IMR-90 (cell line): ENCODE measurements at regions not wholly inside any gene's neighbourhood (a gene's known extent, or its start where the extent isn't known, plus 50 kb on each side); places are given as distances from the start of the nearest gene placed in this dataset.

Experiments used
- ATAC-seq: fragments of 200-7000 bp; cut with Tn5 transposase; 2 replicates; pipeline ENCODE4 v1.9.1; 2020; ENCODE audit warnings: low read depth, mild to moderate bottlenecking, moderate library complexity
- BruUV-seq: library from RNA; stranded (reverse); fragments of 400-500 nt; replicated peaks from 2 replicates; lab custom pipeline; 2021; lab: Mats Ljungman, UMichigan
- CTCF ChIA-PET: fragments of 300-600 bp; formaldehyde crosslinking; extraction: SDS; loops from one replicate; lab custom pipeline; 2021; ENCODE audit warnings: antibody characterized with exemption; lab: Yijun Ruan, JAX
- POLR2A ChIA-PET: fragments of 300-600 bp; sonication (Branson Sonifier 250); formaldehyde crosslinking; loops from one replicate; lab custom pipeline; 2022; ENCODE audit warnings: antibody characterized with exemption; ENCODE audit not compliant: unreplicated experiment; lab: Charles Lee
- DNase-seq: peaks from one replicate; pipeline ENCODE4 v3.0.0; 2013
- H2AFZ ChIP-seq: replicated peaks from 2 replicates; pipeline ENCODE3; 2013; ENCODE audit warnings: low read length, mild to moderate bottlenecking; ENCODE audit not compliant: poor library complexity
- H2AK5ac ChIP-seq: 2 replicates; pipeline ENCODE4 v1.6.1; 2013; ENCODE audit warnings: low read depth, low read length, inconsistent platforms
- H2AK9ac ChIP-seq: replicated peaks from 2 replicates; pipeline ENCODE3; 2013; ENCODE audit warnings: mild to moderate bottlenecking, low read depth, low read length, moderate library complexity; ENCODE audit not compliant: poor library complexity
- H2BK120ac ChIP-seq: 2 replicates; pipeline ENCODE4 v1.6.1; 2013; ENCODE audit warnings: low read depth, low read length, inconsistent platforms
- H2BK15ac ChIP-seq: 3 replicates; pipeline ENCODE4 v1.6.1; 2013; ENCODE audit warnings: low read depth, low read length, inconsistent platforms
- H2BK20ac ChIP-seq: 2 replicates; pipeline ENCODE4 v1.6.1; 2013; ENCODE audit warnings: low read depth, mild to moderate bottlenecking, inconsistent platforms, low read length, moderate library complexity
- H2BK5ac ChIP-seq: 2 replicates; pipeline ENCODE4 v1.6.1; 2013; ENCODE audit warnings: mild to moderate bottlenecking, low read depth, low read length, inconsistent platforms; ENCODE audit not compliant: poor library complexity, severe bottlenecking
- H3K14ac ChIP-seq: replicated peaks from 2 replicates; pipeline ENCODE4 v1.6.1; 2013; ENCODE audit warnings: low read depth, low read length, inconsistent platforms
- H3K18ac ChIP-seq: 2 replicates; pipeline ENCODE4 v1.6.1; 2013; ENCODE audit warnings: low read depth, low read length, control low read depth
- H3K23ac ChIP-seq: 2 replicates; pipeline ENCODE4 v1.6.1; 2013; ENCODE audit warnings: low read depth, low read length, inconsistent platforms
- H3K27ac ChIP-seq: 2 replicates; pipeline ENCODE4 v1.5.1; 2013; ENCODE audit warnings: mild to moderate bottlenecking, control low read depth, low read length; ENCODE audit not compliant: insufficient read depth
- H3K27me3 ChIP-seq: 2 replicates; pipeline ENCODE4 v1.6.1; 2013; ENCODE audit warnings: low read length; ENCODE audit not compliant: control insufficient read depth, insufficient read depth
- H3K36me3 ChIP-seq: 2 replicates; pipeline ENCODE4 v1.6.1; 2013; ENCODE audit warnings: low read length, mixed read lengths; ENCODE audit not compliant: control insufficient read depth, insufficient read depth
- H3K4ac ChIP-seq: 2 replicates; pipeline ENCODE4 v1.6.1; 2013; ENCODE audit warnings: low read depth, low read length, inconsistent platforms
- H3K4me1 ChIP-seq: 2 replicates; pipeline ENCODE4 v1.6.1; 2013; ENCODE audit warnings: low read length, mixed read lengths; ENCODE audit not compliant: control insufficient read depth, insufficient read depth
- H3K4me2 ChIP-seq: 2 replicates; pipeline ENCODE4 v1.6.1; 2013; ENCODE audit warnings: low read depth, mild to moderate bottlenecking, control low read depth, low read length, moderate library complexity
- H3K4me3 ChIP-seq: 2 replicates; pipeline ENCODE4 v1.5.1; 2013; ENCODE audit warnings: low read depth, mild to moderate bottlenecking, control low read depth, low read length, moderate library complexity; ENCODE audit not compliant: insufficient read depth
- H3K56ac ChIP-seq: 2 replicates; pipeline ENCODE4 v1.6.1; 2013; ENCODE audit warnings: low read length, inconsistent platforms; ENCODE audit not compliant: insufficient read depth; ENCODE audit errors: extremely low read depth
- H3K79me1 ChIP-seq, 2 experiments: 2 replicates each; pipeline ENCODE4 v1.6.1; 2013; ENCODE audit warnings: low read length in 2 of 2, inconsistent platforms in 1 of 2, low read depth in 1 of 2
- H3K9ac ChIP-seq: 2 replicates; pipeline ENCODE4 v1.6.1; 2013; ENCODE audit warnings: low read depth, low read length, control low read depth
- H3K9me1 ChIP-seq: 2 replicates; pipeline ENCODE4 v1.6.1; 2013; ENCODE audit warnings: low read length, inconsistent platforms; ENCODE audit not compliant: insufficient read depth
- H3K9me3 ChIP-seq: 2 replicates; pipeline ENCODE4 v1.6.1; 2013; ENCODE audit warnings: low read length; ENCODE audit not compliant: control insufficient read depth, insufficient read depth
- H4K20me1 ChIP-seq: 2 replicates; pipeline ENCODE4 v1.6.1; 2013; ENCODE audit warnings: low read length, inconsistent platforms; ENCODE audit not compliant: insufficient read depth
- H4K5ac ChIP-seq: 2 replicates; pipeline ENCODE4 v1.6.1; 2013; ENCODE audit warnings: mild to moderate bottlenecking, low read depth, low read length, control low read depth
- H4K8ac ChIP-seq, 2 experiments: 2 replicates each; pipeline ENCODE4 v1.6.1; 2013; ENCODE audit warnings: low read depth in 2 of 2, low read length in 2 of 2, control low read depth in 1 of 2, inconsistent platforms in 1 of 2
- H4K91ac ChIP-seq: 2 replicates; pipeline ENCODE4 v1.6.1; 2013; ENCODE audit warnings: low read depth, low read length, inconsistent platforms; ENCODE audit not compliant: insufficient read depth
- CTCF ChIP-seq: conservative IDR thresholded peaks from 2 replicates; pipeline ENCODE4 v1.5.1; 2012; ENCODE audit warnings: mild to moderate bottlenecking, low read depth, low read length, improper control_type of control experiment
- FOS ChIP-seq: fragments of 150-350 bp; IDR thresholded peaks from 2 replicates; pipeline ENCODE4 v1.6.1; 2016; ENCODE audit warnings: low read depth, low read length
- MXI1 ChIP-seq: IDR thresholded peaks from 2 replicates; pipeline ENCODE4 v1.6.1; 2012; ENCODE audit warnings: low read depth, mild to moderate bottlenecking, low read length, moderate library complexity, borderline replicate concordance
- NFE2L2 ChIP-seq: fragments of 150-350 bp; IDR thresholded peaks from 2 replicates; pipeline ENCODE4 v1.6.1; 2016; ENCODE audit warnings: low read depth, mild to moderate bottlenecking, low read length
- POLR2A ChIP-seq: IDR thresholded peaks from 2 replicates; pipeline ENCODE4 v1.6.1; 2012; ENCODE audit warnings: mild to moderate bottlenecking, low read depth, low read length
- RCOR1 ChIP-seq: IDR thresholded peaks from 2 replicates; pipeline ENCODE4 v1.6.1; 2012; ENCODE audit warnings: mild to moderate bottlenecking, low read length, improper control_type of control experiment; ENCODE audit not compliant: insufficient replicate concordance
- RFX5 ChIP-seq: IDR thresholded peaks from 2 replicates; pipeline ENCODE4 v1.8.0; 2012; ENCODE audit warnings: low read depth, mild to moderate bottlenecking, low read length, moderate library complexity
- SMC3 ChIP-seq: fragments of 150-350 bp; IDR thresholded peaks from 2 replicates; pipeline ENCODE4 v1.6.1; 2016; ENCODE audit warnings: low read depth, mild to moderate bottlenecking, antibody characterized with exemption, low read length, moderate library complexity
- WGBS, 2 experiments: methylation state at CpG; one replicate each; pipeline versions ENCODE4 v1.1.5 to v1.1.7; 2013; ENCODE audit warnings: missing lambda C conversion rate in 2 of 2; ENCODE audit not compliant: insufficient read length in 1 of 2; ENCODE audit errors: extremely low coverage in 2 of 2; 5-methylcytosine and 5-hydroxymethylcytosine counted together
- dilution Hi-C: fragments of 300-500 bp; cut with HindIII; formaldehyde crosslinking; loops from one replicate; pipeline ENCODE4 v1.14.3; 2018; ENCODE audit warnings: low sequenced_read_pairs; ENCODE audit not compliant: unreplicated experiment
- in situ Hi-C: fragments of 300-500 bp; cut with MboI; formaldehyde crosslinking; loops from 3 replicates; pipeline ENCODE4 v1.14.3; 2019; ENCODE audit warnings: low sequenced_read_pairs, inconsistent platforms, mixed read lengths
- intact Hi-C: fragments of 100-400 bp; cut with micrococcal nuclease; formaldehyde crosslinking; loops from 2 replicates; pipeline ENCODE4 v1.10.0; 2022

- no TSS peak for BruUV-seq
- ATAC-seq: no peak
- intact Hi-C loops: no loop called here
These were observed 1386.6 kb downstream of the PCDH7 start for GRCh38 chr4:32106767-32107166.

More at GRCh38 chr4:32106767-32107166, 1386.6 kb downstream of the PCDH7 start:
- H4K8ac ChIP-seq: no peak overlapping the region
- H3K9me3 ChIP-seq: no peaks in the 10 kb centered on the region
- no peak overlapping the region for H3K14ac ChIP-seq
- ChIA-PET CTCF (no interaction called here), POLR2A (no interaction called here)
- no peak overlapping the region for H2AK5ac ChIP-seq
- H2BK20ac ChIP-seq: no peak overlapping the region
- H3K79me1 ChIP-seq: no peaks in the 10 kb centered on the region
- H2BK120ac ChIP-seq: no peak overlapping the region
- H3K9ac ChIP-seq: no peak overlapping the region
- H3K4me3 ChIP-seq: no peak overlapping the region
- no peaks in the 10 kb centered on the region for H3K9me1 ChIP-seq
- TF ChIP-seq MXI1 (no peak), POLR2A (no peak), CTCF (no peak), RCOR1 (no peak), RFX5 (no peak), SMC3 (no peak), NFE2L2 (no peak), FOS (no peak)
- no peak overlapping the region for H3K56ac ChIP-seq
- H3K4ac ChIP-seq: no peak overlapping the region
- H3K23ac ChIP-seq: no peak overlapping the region
- H3K36me3 ChIP-seq: no peaks in the 10 kb centered on the region
- H3K18ac ChIP-seq: no peak overlapping the region
- dilution Hi-C loops: no loop called here
- no peak overlapping the region for H2BK15ac ChIP-seq
- no peaks in the 10 kb centered on the region for H3K4me1 ChIP-seq
- H3K27me3 ChIP-seq: no peaks in the 10 kb centered on the region
- no peak overlapping the region for H2AK9ac ChIP-seq
- H4K20me1 ChIP-seq: no peaks in the 10 kb centered on the region
- H4K5ac ChIP-seq: no peak overlapping the region
- no peak overlapping the region for H2AFZ ChIP-seq
- in situ Hi-C loops: no loop called here
- H3K27ac ChIP-seq: no peak overlapping the region
- no peak overlapping the region for H3K4me2 ChIP-seq
- no peak overlapping the region for H2BK5ac ChIP-seq
- H4K91ac ChIP-seq: no peak overlapping the region
- no CpG with 5 or more reads among the region's 3 CpGs for WGBS, 2 experiments
- DNase-seq: no peak
